ENCODE measurements at regions not wholly inside any gene's neighbourhood (a gene's known extent, or its start where the extent isn't known, plus 50 kb on each side); places are given as distances from the start of the nearest gene placed in this dataset.

- Histone ChIP-seq H4K20me1 (ENCODE audit: control insufficient read depth, insufficient read depth, insufficient read length) (no peaks in the 10 kb centered on the region), H2BK5ac (ENCODE audit: insufficient read length, low read length) (no peak overlapping the region), H3K27me3 (ENCODE audit: insufficient read depth, low read length) (no peaks in the 10 kb centered on the region), H3K23ac (ENCODE audit: insufficient read length, low read depth, low read length) (no peak overlapping the region), H4K91ac (ENCODE audit: insufficient read length, low read depth, low read length) (no peak overlapping the region), H4K5ac (ENCODE audit: insufficient read length, low read depth, low read length) (no peak overlapping the region), H2BK20ac (ENCODE audit: low read depth, low read length, poor library complexity, severe bottlenecking) (no peak overlapping the region), H3K79me1 (ENCODE audit: insufficient read depth, low read depth, low read length, poor library complexity, severe bottlenecking) (no peaks in the 10 kb centered on the region), H3K4ac (ENCODE audit: low read depth, low read length) (no peak overlapping the region), H2BK15ac (ENCODE audit: low read depth, low read length) (no peak overlapping the region), H2BK12ac (ENCODE audit: insufficient read length, low read depth, low read length) (no peak overlapping the region), H2AK5ac (ENCODE audit: insufficient read length, low read length) (no peak overlapping the region), H3K4me2 (ENCODE audit: insufficient read depth, insufficient read length, low read length) (no peak overlapping the region), H3K14ac (ENCODE audit: insufficient read depth, low read length) (no peak overlapping the region), H3K9ac (ENCODE audit: extremely low read depth, insufficient read length, low read length) (no peak overlapping the region), H2AFZ (ENCODE audit: low read length) (no peak overlapping the region), H3K27ac (ENCODE audit: insufficient read length, low read depth, low read length) (no peak overlapping the region), H3K4me1 (ENCODE audit: insufficient read depth, low read length) (no peaks in the 10 kb centered on the region), H3K56ac (ENCODE audit: insufficient read length, low read depth, low read length) (no peak overlapping the region), H2BK120ac (ENCODE audit: low read depth, low read length, poor library complexity, severe bottlenecking) (no peak overlapping the region), H3T11ph (ENCODE audit: low read length) (no peak overlapping the region), H3K18ac (ENCODE audit: insufficient read length, low read depth, low read length) (no peak overlapping the region), H3K23me2 (ENCODE audit: insufficient read length, low read depth, low read length, poor library complexity, severe bottlenecking) (no peaks in the 10 kb centered on the region), H3K79me2 (ENCODE audit: insufficient read depth, low read length) (no peaks in the 10 kb centered on the region), H4K8ac (replicated peaks; ENCODE audit: insufficient read length, low read depth, low read length) (no peak overlapping the region), H3K9me3 (ENCODE audit: control insufficient read depth, low read depth, low read length) (no peaks in the 10 kb centered on the region)
- TF ChIP-seq CTCF (conservative IDR thresholded peaks at IDR 0.05), result no peak
- no peaks in the 10 kb centered on the region for H3K9me3 Mint-ChIP-seq
- WGBS (ENCODE audit: extremely low coverage, insufficient read length, low lambda C conversion rate), result no CpG with 5 or more reads among the region's 1 CpG
- no peaks in the 10 kb centered on the region for H3K27me3 Mint-ChIP-seq (ENCODE audit: low read depth)
- no peaks in the 10 kb centered on the region for H3K36me3 Mint-ChIP-seq (ENCODE audit: insufficient read depth in 1 of 3, low read depth in 3 of 3)
- no peak overlapping the region for H3K4me3 Mint-ChIP-seq
- no peak overlapping the region for H3K27ac Mint-ChIP-seq
- DNase-seq, result no peak
- H3K4me1 Mint-ChIP-seq, result peaks cover 8 to 11% of the 10 kb centered on the region in 2 experiments
These were observed 64.3 kb upstream of the DUSP10 start for GRCh38 chr1:221806236-221806635.
